Endothelial cell of umbilical vein (primary cell): ENCODE measurements at regions not wholly inside any gene's neighbourhood (a gene's known extent, or its start where the extent isn't known, plus 50 kb on each side); places are given as distances from the start of the nearest gene placed in this dataset.

Source experiments
- BruUV-seq: library from RNA; stranded (reverse); fragments of 400-500 nt; replicated peaks from 2 replicates; lab custom pipeline; 2021; lab: Mats Ljungman, UMichigan
- CTCF ChIA-PET: fragments of 300-600, 350-600 bp; sonication (Branson Sonifier 250); formaldehyde crosslinking; loops from one replicate; lab custom pipeline; 2021; ENCODE audit warnings: antibody characterized with exemption, inconsistent platforms; lab: Charles Lee
- POLR2A ChIA-PET: fragments of 300-600, 350-600 bp; sonication (Branson Sonifier 250); formaldehyde crosslinking; loops from one replicate; lab custom pipeline; 2021; ENCODE audit warnings: antibody characterized with exemption, inconsistent platforms; lab: Charles Lee
- DNase-seq: peaks from one replicate; pipeline ENCODE4 v3.0.0-alpha.2; 2011; ENCODE audit warnings: low read depth, low spot score
- FAIRE-seq: peaks from 2 replicates; lab custom pipeline; 2011; peaks lifted over from hg19 to GRCh38; lab: Jason Lieb, UNC
- H2AFZ ChIP-seq: 2 replicates; pipeline ENCODE4 v1.6.0; 2012; ENCODE audit warnings: low read depth, low read length, control low read depth, inconsistent platforms
- H3K27ac ChIP-seq: 2 replicates; pipeline ENCODE4 v1.5.1; 2011; ENCODE audit warnings: low read depth, mild to moderate bottlenecking, control low read depth, low read length, moderate library complexity; ENCODE audit not compliant: insufficient read depth
- H3K27me3 ChIP-seq, 2 experiments: 2 replicates each; pipeline versions ENCODE4 v1.6.0 to v1.6.1; 2011; ENCODE audit warnings: low read length in 2 of 2, mixed read lengths in 1 of 2; ENCODE audit not compliant: control insufficient read depth in 2 of 2, insufficient read depth in 2 of 2
- H3K36me3 ChIP-seq, 2 experiments: 2 replicates in 1 of 2; 3 replicates in 1 of 2; pipeline ENCODE4 v1.5.1; 2011; ENCODE audit warnings: low read length in 2 of 2, mild to moderate bottlenecking in 1 of 2, moderate library complexity in 1 of 2; ENCODE audit not compliant: control insufficient read depth in 2 of 2, insufficient read depth in 2 of 2; ENCODE audit errors: extremely low read depth in 1 of 2
- H3K4me1 ChIP-seq: 3 replicates; pipeline ENCODE4 v1.5.1; 2011; ENCODE audit warnings: mild to moderate bottlenecking, low read length; ENCODE audit not compliant: control insufficient read depth, insufficient read depth; ENCODE audit errors: extremely low read depth
- H3K4me2 ChIP-seq: 2 replicates; pipeline ENCODE4 v1.6.1; 2011; ENCODE audit warnings: low read length, control low read depth, mixed read lengths; ENCODE audit not compliant: insufficient read depth
- H3K4me3 ChIP-seq, 3 experiments: fragments of 200-600 bp in 1 of 3; sonication (generic), shearing (Covaris generic) in 1 of 3; replicated peaks in 1 of 3; 2 replicates each; pipeline ENCODE4 v1.5.1; 2011 to 2016; ENCODE audit warnings: control low read depth in 3 of 3, low read length in 3 of 3, mild to moderate bottlenecking in 2 of 3, inconsistent platforms in 1 of 3, low read depth in 1 of 3, moderate library complexity in 1 of 3; ENCODE audit not compliant: insufficient read depth in 1 of 3
- H3K79me2 ChIP-seq: 2 replicates; pipeline ENCODE4 v1.6.0; 2012; ENCODE audit warnings: low read length, inconsistent platforms; ENCODE audit not compliant: control insufficient read depth, insufficient read depth
- H3K9ac ChIP-seq: replicated peaks from 2 replicates; pipeline ENCODE3; 2011; ENCODE audit warnings: low read length, control low read depth; ENCODE audit not compliant: insufficient read depth; ENCODE audit errors: extremely low read depth
- H3K9me1 ChIP-seq: replicated peaks from 3 replicates; pipeline ENCODE4 v1.6.0; 2011; ENCODE audit warnings: mild to moderate bottlenecking, low read length; ENCODE audit not compliant: control insufficient read depth, insufficient read depth; ENCODE audit errors: extremely low read depth
- H3K9me3 ChIP-seq: replicated peaks from 2 replicates; pipeline ENCODE4 v1.5.1; 2012; ENCODE audit warnings: low read length, inconsistent platforms; ENCODE audit not compliant: control insufficient read depth, insufficient read depth
- H4K20me1 ChIP-seq: replicated peaks from 2 replicates; pipeline ENCODE3; 2011; ENCODE audit warnings: mild to moderate bottlenecking, low read length; ENCODE audit not compliant: control insufficient read depth, insufficient read depth; ENCODE audit errors: extremely low read depth
- EZH2 ChIP-seq: IDR thresholded peaks from 2 replicates; pipeline ENCODE4 v1.6.1; 2012; ENCODE audit warnings: borderline replicate concordance, low read depth, mild to moderate bottlenecking, moderate library complexity, low read length, inconsistent platforms; ENCODE audit not compliant: severe bottlenecking
- FOS ChIP-seq: IDR thresholded peaks from 2 replicates; pipeline ENCODE4 v1.6.1; 2011; ENCODE audit warnings: mild to moderate bottlenecking, low read length, moderate library complexity, borderline replicate concordance; ENCODE audit not compliant: insufficient read depth
- GATA2 ChIP-seq: IDR thresholded peaks from 2 replicates; pipeline ENCODE4 v1.7.0; 2011; ENCODE audit warnings: low read depth, mild to moderate bottlenecking, moderate library complexity, mixed read lengths, low read length; ENCODE audit not compliant: insufficient read length, insufficient read depth
- JUN ChIP-seq: IDR thresholded peaks from 2 replicates; pipeline ENCODE4 v1.6.1; 2011; ENCODE audit warnings: borderline replicate concordance, low read depth; ENCODE audit not compliant: insufficient read length, insufficient read depth
- MYC ChIP-seq: IDR thresholded peaks from one replicate; pipeline ENCODE4 v1.6.1; 2011; ENCODE audit warnings: mild to moderate bottlenecking, low read depth, low read length
- POLR2A ChIP-seq: IDR thresholded peaks from 2 replicates; pipeline ENCODE4 v1.6.1; 2012; ENCODE audit warnings: low read depth, mild to moderate bottlenecking, control low read depth, low read length
- POLR2AphosphoS5 ChIP-seq: IDR thresholded peaks from 2 replicates; pipeline ENCODE4 v1.6.1; 2012; ENCODE audit warnings: low read depth, mild to moderate bottlenecking, control low read depth, low read length, moderate library complexity; ENCODE audit not compliant: insufficient read depth
- dilution Hi-C: fragments of 300-500 bp; cut with MboI; formaldehyde crosslinking; loops from one replicate; pipeline ENCODE4 v1.15.0; 2019; ENCODE audit warnings: low sequenced_read_pairs; ENCODE audit not compliant: extremely low pct_ligation_motif_present
- intact Hi-C: fragments of 100-400 bp; cut with micrococcal nuclease; formaldehyde crosslinking; loops from one replicate; pipeline ENCODE4 v1.10.0; 2022
- TF ChIP-seq, protein P1 (sequence below), 2 donors: IDR thresholded peaks; 1 replicate in 1 of 2; 2 replicates in 1 of 2; pipeline ENCODE4 v1.5.1; 2011; ENCODE audit warnings: low read length in 2 of 2, mild to moderate bottlenecking in 2 of 2, moderate library complexity in 2 of 2, control low read depth in 1 of 2, inconsistent platforms in 1 of 2, low read depth in 1 of 2; ENCODE audit not compliant: insufficient read depth in 1 of 2; ENCODE audit errors: extremely low read depth in 1 of 2
- TF ChIP-seq, protein P2 (sequence below): IDR thresholded peaks from 2 replicates; pipeline ENCODE4 v1.6.1; 2011; ENCODE audit not compliant: insufficient read depth, insufficient read length

DNA sequence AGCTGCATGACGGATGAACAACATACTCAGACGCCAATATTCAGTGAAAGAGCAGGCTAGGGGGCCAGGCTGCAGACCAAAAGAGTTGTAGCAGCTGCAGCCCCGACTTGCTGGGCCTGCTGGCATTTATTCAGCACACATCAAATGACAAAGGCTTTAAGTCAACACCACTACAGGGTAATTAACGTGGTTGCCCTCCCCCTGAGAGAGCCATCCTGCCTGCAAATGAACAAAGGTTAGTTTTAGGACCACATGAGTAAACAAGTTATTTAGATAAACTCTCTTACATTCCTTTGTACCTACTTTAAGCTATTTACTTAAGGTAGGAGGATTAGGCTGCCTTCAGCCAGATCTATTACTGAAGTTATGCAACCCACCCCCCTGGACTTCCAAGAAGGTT, 1329.1 kb downstream of the PCDH18 start:
- ChIA-PET POLR2A (no interaction called here), CTCF (no interaction called here)
- intact Hi-C loops (no loop called here), dilution Hi-C loops (no loop called here)
- Histone ChIP-seq H3K9me3 (no peaks in the 10 kb centered on the region), H3K9ac (no peak overlapping the region), H3K27me3 (no peaks in the 10 kb centered on the region), H3K4me1 (no peaks in the 10 kb centered on the region), H3K79me2 (no peaks in the 10 kb centered on the region), H4K20me1 (no peaks in the 10 kb centered on the region), H3K9me1 (no peaks in the 10 kb centered on the region), H2AFZ (no peak overlapping the region), H3K36me3 (no peaks in the 10 kb centered on the region), H3K27ac (no peak overlapping the region), H3K4me3 (no peak overlapping the region), H3K4me2 (no peak overlapping the region)
- no peak for FAIRE-seq
- TF ChIP-seq, protein P1, sequence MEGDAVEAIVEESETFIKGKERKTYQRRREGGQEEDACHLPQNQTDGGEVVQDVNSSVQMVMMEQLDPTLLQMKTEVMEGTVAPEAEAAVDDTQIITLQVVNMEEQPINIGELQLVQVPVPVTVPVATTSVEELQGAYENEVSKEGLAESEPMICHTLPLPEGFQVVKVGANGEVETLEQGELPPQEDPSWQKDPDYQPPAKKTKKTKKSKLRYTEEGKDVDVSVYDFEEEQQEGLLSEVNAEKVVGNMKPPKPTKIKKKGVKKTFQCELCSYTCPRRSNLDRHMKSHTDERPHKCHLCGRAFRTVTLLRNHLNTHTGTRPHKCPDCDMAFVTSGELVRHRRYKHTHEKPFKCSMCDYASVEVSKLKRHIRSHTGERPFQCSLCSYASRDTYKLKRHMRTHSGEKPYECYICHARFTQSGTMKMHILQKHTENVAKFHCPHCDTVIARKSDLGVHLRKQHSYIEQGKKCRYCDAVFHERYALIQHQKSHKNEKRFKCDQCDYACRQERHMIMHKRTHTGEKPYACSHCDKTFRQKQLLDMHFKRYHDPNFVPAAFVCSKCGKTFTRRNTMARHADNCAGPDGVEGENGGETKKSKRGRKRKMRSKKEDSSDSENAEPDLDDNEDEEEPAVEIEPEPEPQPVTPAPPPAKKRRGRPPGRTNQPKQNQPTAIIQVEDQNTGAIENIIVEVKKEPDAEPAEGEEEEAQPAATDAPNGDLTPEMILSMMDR (IDR thresholded peaks at IDR 0.05; ENCODE audit: extremely low read depth in 1 of 2, insufficient read depth in 1 of 2, low read depth in 1 of 2, low read length in 2 of 2), result no peak
- no peak for TF ChIP-seq POLR2A
- TF ChIP-seq POLR2AphosphoS5, result no peak
- TF ChIP-seq, protein P2, sequence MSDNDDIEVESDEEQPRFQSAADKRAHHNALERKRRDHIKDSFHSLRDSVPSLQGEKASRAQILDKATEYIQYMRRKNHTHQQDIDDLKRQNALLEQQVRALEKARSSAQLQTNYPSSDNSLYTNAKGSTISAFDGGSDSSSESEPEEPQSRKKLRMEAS, result no peak
- TF ChIP-seq GATA2, result no peak
- no peak for TF ChIP-seq JUN
- no peak for TF ChIP-seq MYC
- no peak for TF ChIP-seq EZH2
- no peak for TF ChIP-seq FOS
- no TSS peak for BruUV-seq
- DNase-seq, result no peak
